HCT116 (cell line): ENCODE measurements at regions not wholly inside any gene's neighbourhood (a gene's known extent, or its start where the extent isn't known, plus 50 kb on each side); places are given as distances from the start of the nearest gene placed in this dataset.

ENCODE experiments used
- ATAC-seq: fragments of 200-7000 bp; cut with Tn5 transposase; 2 replicates; pipeline ENCODE4 v1.9.1; 2020; ENCODE audit warnings: mild to moderate bottlenecking, moderate library complexity
- BruUV-seq: library from RNA; stranded (reverse); fragments of 400-500 nt; replicated peaks from 2 replicates; lab custom pipeline; 2021; lab: Mats Ljungman, UMichigan
- CTCF ChIA-PET: fragments of 300-600 bp; sonication (Branson Sonifier 250); formaldehyde crosslinking; loops from one replicate; lab custom pipeline; 2021; ENCODE audit warnings: antibody characterized with exemption; lab: Charles Lee
- POLR2A ChIA-PET: fragments of 300-600, 350-600 bp; sonication (Branson Sonifier 250); formaldehyde crosslinking; loops from one replicate; lab custom pipeline; 2021; ENCODE audit warnings: antibody characterized with exemption; lab: Charles Lee
- RAD21 ChIA-PET, 2 experiments: fragments of 300-600 bp; sonication (Branson Sonifier 250); formaldehyde crosslinking; loops; one replicate each; lab custom pipeline; 2023; ENCODE audit warnings: low total read pairs in 2 of 2; ENCODE audit not compliant: uncharacterized antibody in 2 of 2, unreplicated experiment in 2 of 2, low non-redundant PET in 1 of 2; lab: Charles Lee
- DNase-seq: peaks from one replicate; pipeline ENCODE4 v3.0.0-alpha.2; 2010; ENCODE audit warnings: low read depth, low spot score
- H2AFZ ChIP-seq: fragments of 200-600 bp; shearing (Covaris generic), sonication (generic); 2 replicates; pipeline ENCODE4 v1.6.1; 2017; ENCODE audit warnings: low read depth, mixed run types, mixed read lengths, antibody characterized with exemption, low read length; ENCODE audit not compliant: poor library complexity, severe bottlenecking
- H3K27ac ChIP-seq: 2 replicates; pipeline ENCODE4 v1.5.1; 2012; ENCODE audit warnings: low read depth, low read length
- H3K27me3 ChIP-seq: fragments of 200-600 bp; sonication (generic); 2 replicates; pipeline ENCODE4 v1.6.1; 2016; ENCODE audit warnings: mixed run types, low read length, mixed read lengths; ENCODE audit not compliant: insufficient read depth
- H3K36me3 ChIP-seq, 2 experiments: fragments of 200-500 bp in 1 of 2; fragments of 200-600 bp in 1 of 2; sonication (Bioruptor generic) in 1 of 2; sonication (generic) in 1 of 2; 2 replicates each; pipeline versions ENCODE4 v1.5.1 to v1.6.1; 2014 to 2016; ENCODE audit warnings: low read length in 2 of 2, inconsistent platforms in 1 of 2, mixed read lengths in 1 of 2, mixed run types in 1 of 2; ENCODE audit not compliant: insufficient read depth in 2 of 2, control insufficient read depth in 1 of 2
- H3K4me1 ChIP-seq, 2 experiments: fragments of 200-600 bp in 1 of 2; sonication (generic) in 1 of 2; 2 replicates each; pipeline versions ENCODE4 v1.5.1 to v1.6.1; 2012 to 2017; ENCODE audit warnings: low read length in 2 of 2, inconsistent platforms in 1 of 2, mild to moderate bottlenecking in 1 of 2, mixed read lengths in 1 of 2, mixed run types in 1 of 2, moderate library complexity in 1 of 2; ENCODE audit not compliant: insufficient read depth in 2 of 2, control insufficient read depth in 1 of 2
- H3K4me2 ChIP-seq: fragments of 200-600 bp; sonication (generic); 2 replicates; pipeline ENCODE4 v1.6.1; 2017; ENCODE audit warnings: mixed run types, low read length, mixed read lengths
- H3K4me3 ChIP-seq, 2 experiments: fragments of 200-600 bp in 1 of 2; sonication (generic) in 1 of 2; replicated peaks in 1 of 2; 2 replicates each; pipeline ENCODE4 v1.5.1; 2011 to 2016; ENCODE audit warnings: low read length in 2 of 2, control low read depth in 1 of 2, low read depth in 1 of 2, mild to moderate bottlenecking in 1 of 2, mixed read lengths in 1 of 2, mixed run types in 1 of 2
- H3K79me2 ChIP-seq: fragments of 200-600 bp; sonication (generic); 2 replicates; pipeline ENCODE4 v1.6.1; 2017; ENCODE audit warnings: mild to moderate bottlenecking, mixed run types, low read length, moderate library complexity, mixed read lengths; ENCODE audit not compliant: insufficient read depth
- H3K9ac ChIP-seq: fragments of 200-600 bp; sonication (generic); 2 replicates; pipeline ENCODE4 v1.6.1; 2016; ENCODE audit warnings: low read length, mixed read lengths
- H3K9me2 ChIP-seq: fragments of 200-600 bp; sonication (generic), shearing (Covaris generic); 2 replicates; pipeline ENCODE4 v1.6.1; 2017; ENCODE audit warnings: mixed run types, mild to moderate bottlenecking, moderate library complexity; ENCODE audit not compliant: insufficient read depth
- H3K9me3 ChIP-seq, 2 experiments: fragments of 200-500 bp in 1 of 2; fragments of 200-600 bp in 1 of 2; sonication (Bioruptor generic) in 1 of 2; sonication (generic) in 1 of 2; 2 replicates each; pipeline ENCODE4 v1.6.1; 2014 to 2017; ENCODE audit warnings: low read length in 2 of 2, mixed read lengths in 2 of 2, inconsistent platforms in 1 of 2, low read depth in 1 of 2, mild to moderate bottlenecking in 1 of 2, mixed run types in 1 of 2, moderate library complexity in 1 of 2; ENCODE audit not compliant: control insufficient read depth in 1 of 2, insufficient read depth in 1 of 2
- H4K20me1 ChIP-seq: fragments of 200-600 bp; sonication (generic), shearing (Covaris generic); 2 replicates; pipeline ENCODE4 v1.6.1; 2017; ENCODE audit warnings: mixed run types, mild to moderate bottlenecking, moderate library complexity; ENCODE audit not compliant: insufficient read depth
- EGR1 ChIP-seq: IDR thresholded peaks from 2 replicates; pipeline ENCODE4 v1.6.1; 2012; ENCODE audit warnings: low read depth
- ELF1 ChIP-seq: IDR thresholded peaks from 2 replicates; pipeline ENCODE4 v1.6.1; 2012; ENCODE audit warnings: low read depth, borderline replicate concordance
- EZH2phosphoT487 ChIP-seq: fragments of 200-600 bp; IDR thresholded peaks from 2 replicates; pipeline ENCODE4 v1.6.1; 2018; ENCODE audit warnings: antibody characterized with exemption, borderline replicate concordance
- FOSL1 ChIP-seq: IDR thresholded peaks from 2 replicates; pipeline ENCODE4 v1.6.1; 2012; ENCODE audit warnings: low read depth
- JUND ChIP-seq: IDR thresholded peaks from 2 replicates; pipeline ENCODE4 v1.6.1; 2012
- MAX ChIP-seq: IDR thresholded peaks from 2 replicates; pipeline ENCODE4 v1.6.1; 2012
- POLR2AphosphoS5 ChIP-seq: IDR thresholded peaks from 2 replicates; pipeline ENCODE4 v1.6.1; 2011; ENCODE audit warnings: mild to moderate bottlenecking, low read depth, low read length, moderate library complexity
- RAD21 ChIP-seq: IDR thresholded peaks from 2 replicates; pipeline ENCODE4 v1.6.1; 2012; ENCODE audit warnings: low read depth, mild to moderate bottlenecking
- SIN3A ChIP-seq: IDR thresholded peaks from 2 replicates; pipeline ENCODE4 v1.6.1; 2012; ENCODE audit warnings: low read depth
- SRF ChIP-seq: IDR thresholded peaks from 2 replicates; pipeline ENCODE4 v1.6.1; 2012; ENCODE audit warnings: low read depth
- TCF7L2 ChIP-seq: IDR thresholded peaks from 2 replicates; pipeline ENCODE4 v1.7.0; 2011; ENCODE audit warnings: borderline replicate concordance, inconsistent platforms; ENCODE audit not compliant: insufficient read depth, insufficient read length; ENCODE audit errors: extremely low read depth
- YY1 ChIP-seq: IDR thresholded peaks from 2 replicates; pipeline ENCODE4 v1.6.1; 2011; ENCODE audit warnings: low read length, low read depth, moderate library complexity, mild to moderate bottlenecking; ENCODE audit not compliant: insufficient replicate concordance; ENCODE audit errors: extremely low read depth
- ZBTB33 ChIP-seq: IDR thresholded peaks from 2 replicates; pipeline ENCODE4 v1.6.1; 2011; ENCODE audit warnings: mild to moderate bottlenecking, low read length, moderate library complexity; ENCODE audit not compliant: insufficient replicate concordance; ENCODE audit errors: extremely low read depth
- ZFX ChIP-seq: fragments of 450-650 bp; IDR thresholded peaks from 2 replicates; pipeline ENCODE4 v1.6.1; 2017
- ZNF274 ChIP-seq: fragments of 200-500 bp; sonication (Bioruptor generic); IDR thresholded peaks from 2 replicates; pipeline ENCODE4 v1.6.1; 2014; ENCODE audit warnings: mild to moderate bottlenecking, low read depth, low read length, inconsistent platforms
- intact Hi-C: fragments of 100-400 bp; cut with micrococcal nuclease; formaldehyde crosslinking; loops from 2 replicates; pipeline ENCODE4 v1.10.0; 2022
- TF ChIP-seq, protein P1 (sequence below), 3 experiments: fragments of 200-600 bp in 1 of 3; sonication (generic) in 1 of 3; IDR thresholded peaks in 2 of 3; conservative IDR thresholded peaks in 1 of 3; 2 replicates each; pipeline ENCODE4 v1.5.1; 2012 to 2017; ENCODE audit warnings: low read depth in 2 of 3, low read length in 2 of 3, antibody characterized with exemption in 1 of 3, borderline replicate concordance in 1 of 3, control low read depth in 1 of 3, mild to moderate bottlenecking in 1 of 3, mixed read lengths in 1 of 3, mixed run types in 1 of 3, moderate library complexity in 1 of 3; ENCODE audit not compliant: insufficient read depth in 1 of 3
- TF ChIP-seq, protein P2 (sequence below): IDR thresholded peaks from 2 replicates; pipeline ENCODE4 v1.6.1; 2012; ENCODE audit warnings: low read depth

DNA sequence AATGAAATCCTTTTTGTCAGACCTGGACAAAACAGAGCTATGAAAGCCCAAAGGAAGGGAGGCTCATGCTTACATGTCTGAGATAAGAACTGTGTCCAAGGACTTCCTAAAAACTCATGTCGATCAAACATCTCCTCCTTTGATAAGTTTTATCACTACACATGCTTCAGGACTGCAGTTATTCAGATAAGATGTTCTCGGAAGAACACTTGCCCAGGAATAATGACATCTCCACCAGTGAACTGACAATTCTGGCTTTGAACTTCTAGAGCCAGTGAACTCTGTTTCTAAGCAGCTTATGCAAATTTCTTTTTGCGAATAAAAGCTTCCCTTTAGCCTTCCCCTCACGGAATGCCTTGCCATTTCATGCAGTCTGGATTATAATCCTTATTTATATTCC, 561.6 kb downstream of the TBC1D4 start (continued):
- TF ChIP-seq, protein P1, sequence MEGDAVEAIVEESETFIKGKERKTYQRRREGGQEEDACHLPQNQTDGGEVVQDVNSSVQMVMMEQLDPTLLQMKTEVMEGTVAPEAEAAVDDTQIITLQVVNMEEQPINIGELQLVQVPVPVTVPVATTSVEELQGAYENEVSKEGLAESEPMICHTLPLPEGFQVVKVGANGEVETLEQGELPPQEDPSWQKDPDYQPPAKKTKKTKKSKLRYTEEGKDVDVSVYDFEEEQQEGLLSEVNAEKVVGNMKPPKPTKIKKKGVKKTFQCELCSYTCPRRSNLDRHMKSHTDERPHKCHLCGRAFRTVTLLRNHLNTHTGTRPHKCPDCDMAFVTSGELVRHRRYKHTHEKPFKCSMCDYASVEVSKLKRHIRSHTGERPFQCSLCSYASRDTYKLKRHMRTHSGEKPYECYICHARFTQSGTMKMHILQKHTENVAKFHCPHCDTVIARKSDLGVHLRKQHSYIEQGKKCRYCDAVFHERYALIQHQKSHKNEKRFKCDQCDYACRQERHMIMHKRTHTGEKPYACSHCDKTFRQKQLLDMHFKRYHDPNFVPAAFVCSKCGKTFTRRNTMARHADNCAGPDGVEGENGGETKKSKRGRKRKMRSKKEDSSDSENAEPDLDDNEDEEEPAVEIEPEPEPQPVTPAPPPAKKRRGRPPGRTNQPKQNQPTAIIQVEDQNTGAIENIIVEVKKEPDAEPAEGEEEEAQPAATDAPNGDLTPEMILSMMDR (IDR thresholded peaks at IDR 0.05 in 2 of 3, conservative IDR thresholded peaks at IDR 0.05 in 1 of 3; ENCODE audit: borderline replicate concordance in 1 of 3, insufficient read depth in 1 of 3, low read depth in 2 of 3, low read length in 2 of 3), result no peak
- no peak for TF ChIP-seq EZH2phosphoT487
- TF ChIP-seq, all 23 proteins: peak for 0

DNA sequence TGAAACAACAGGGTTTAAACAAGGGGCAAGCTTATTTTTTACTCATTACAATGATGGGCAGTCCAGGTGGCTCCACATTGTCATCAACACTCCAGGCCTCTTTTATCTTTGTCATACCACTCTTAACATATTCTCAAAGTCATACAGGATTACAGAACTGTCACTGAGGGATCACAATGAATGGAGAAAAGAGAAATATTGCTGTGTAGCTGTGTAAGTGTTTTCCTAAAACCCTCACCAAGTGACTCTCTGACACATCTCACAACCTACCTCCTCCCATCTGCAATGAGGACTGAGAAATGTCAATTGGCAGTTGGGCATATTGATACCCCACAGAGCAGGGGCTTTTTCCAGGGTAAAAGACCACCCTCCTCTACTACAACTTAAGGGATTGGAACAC, 562.1 kb downstream of the TBC1D4 start:
- Histone ChIP-seq H3K9me3 (no peaks in the 10 kb centered on the region; a peak in 1 of 4 replicates), H4K20me1 (no peaks in the 10 kb centered on the region), H2AFZ (no peak overlapping the region), H3K4me2 (no peak overlapping the region), H3K4me1 (no peaks in the 10 kb centered on the region), H3K79me2 (no peaks in the 10 kb centered on the region), H3K36me3 (no peaks in the 10 kb centered on the region), H3K27me3 (no peaks in the 10 kb centered on the region), H3K9ac (no peak overlapping the region), H3K9me2 (no peaks in the 10 kb centered on the region), H3K27ac (no peak overlapping the region), H3K4me3 (no peak overlapping the region)
- CTCF ChIA-PET, result no interaction called here
- POLR2A ChIA-PET, result no interaction called here
- TF ChIP-seq ZBTB33, result no peak
- TF ChIP-seq TCF7L2, result no peak
- TF ChIP-seq POLR2AphosphoS5, result no peak
- TF ChIP-seq MAX, result no peak
- no peak for TF ChIP-seq EGR1
- no peak for TF ChIP-seq YY1
- TF ChIP-seq SIN3A, result no peak
- TF ChIP-seq, protein P2, sequence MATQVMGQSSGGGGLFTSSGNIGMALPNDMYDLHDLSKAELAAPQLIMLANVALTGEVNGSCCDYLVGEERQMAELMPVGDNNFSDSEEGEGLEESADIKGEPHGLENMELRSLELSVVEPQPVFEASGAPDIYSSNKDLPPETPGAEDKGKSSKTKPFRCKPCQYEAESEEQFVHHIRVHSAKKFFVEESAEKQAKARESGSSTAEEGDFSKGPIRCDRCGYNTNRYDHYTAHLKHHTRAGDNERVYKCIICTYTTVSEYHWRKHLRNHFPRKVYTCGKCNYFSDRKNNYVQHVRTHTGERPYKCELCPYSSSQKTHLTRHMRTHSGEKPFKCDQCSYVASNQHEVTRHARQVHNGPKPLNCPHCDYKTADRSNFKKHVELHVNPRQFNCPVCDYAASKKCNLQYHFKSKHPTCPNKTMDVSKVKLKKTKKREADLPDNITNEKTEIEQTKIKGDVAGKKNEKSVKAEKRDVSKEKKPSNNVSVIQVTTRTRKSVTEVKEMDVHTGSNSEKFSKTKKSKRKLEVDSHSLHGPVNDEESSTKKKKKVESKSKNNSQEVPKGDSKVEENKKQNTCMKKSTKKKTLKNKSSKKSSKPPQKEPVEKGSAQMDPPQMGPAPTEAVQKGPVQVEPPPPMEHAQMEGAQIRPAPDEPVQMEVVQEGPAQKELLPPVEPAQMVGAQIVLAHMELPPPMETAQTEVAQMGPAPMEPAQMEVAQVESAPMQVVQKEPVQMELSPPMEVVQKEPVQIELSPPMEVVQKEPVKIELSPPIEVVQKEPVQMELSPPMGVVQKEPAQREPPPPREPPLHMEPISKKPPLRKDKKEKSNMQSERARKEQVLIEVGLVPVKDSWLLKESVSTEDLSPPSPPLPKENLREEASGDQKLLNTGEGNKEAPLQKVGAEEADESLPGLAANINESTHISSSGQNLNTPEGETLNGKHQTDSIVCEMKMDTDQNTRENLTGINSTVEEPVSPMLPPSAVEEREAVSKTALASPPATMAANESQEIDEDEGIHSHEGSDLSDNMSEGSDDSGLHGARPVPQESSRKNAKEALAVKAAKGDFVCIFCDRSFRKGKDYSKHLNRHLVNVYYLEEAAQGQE, result no peak
- TF ChIP-seq JUND, result no peak
- no peak for TF ChIP-seq ZNF274
- no peak for TF ChIP-seq ZFX
- TF ChIP-seq ELF1, result no peak
- no peak for TF ChIP-seq FOSL1
- TF ChIP-seq SRF, result no peak
- TF ChIP-seq RAD21, result no peak
- RAD21 ChIA-PET, result no interaction called here
- ATAC-seq (no peak), DNase-seq (no peak)
- no TSS peak for BruUV-seq
- intact Hi-C loops, result no loop called here
